ENCODE measurements at regions not wholly inside any gene's neighbourhood (a gene's known extent, or its start where the extent isn't known, plus 50 kb on each side); places are given as distances from the start of the nearest gene placed in this dataset.

- no peak for DNase-seq (ENCODE audit: low spot score)
Observed at GRCh38 chr9:90948156-90948555, 146.5 kb downstream of the SYK start.

GRCh38 chr9:90950600-90950999 lies 149.0 kb downstream of the SYK start:
- DNase-seq (ENCODE audit: low spot score), result no peak

- no peak for DNase-seq (ENCODE audit: low spot score)
Observed at GRCh38 chr9:90953200-90953599, 151.6 kb downstream of the SYK start.

- DNase-seq (ENCODE audit: low spot score), result no peak
Observed at GRCh38 chr9:90953805-90954204, 152.2 kb downstream of the SYK start.

GRCh38 chr9:90956026-90956810 lies 154.6 kb downstream of the SYK start:
- DNase-seq (ENCODE audit: low spot score), result no peak

GRCh38 chr9:90958328-90958727 lies 156.7 kb downstream of the SYK start:
- DNase-seq (ENCODE audit: low spot score), result no peak

- no peak for DNase-seq (ENCODE audit: low spot score)
Observed at GRCh38 chr9:90960941-90961340, 159.3 kb downstream of the SYK start.

GRCh38 chr9:90961375-90961774 lies 159.8 kb downstream of the SYK start:
- DNase-seq (ENCODE audit: low spot score), result no peak

GRCh38 chr9:90964101-90965020 lies 162.7 kb downstream of the SYK start:
- DNase-seq (ENCODE audit: low spot score), result no peak

GRCh38 chr9:90965226-90966030 lies 163.8 kb downstream of the SYK start:
- no peak for DNase-seq (ENCODE audit: low spot score)

GRCh38 chr9:90966031-90966290 lies 164.3 kb downstream of the SYK start:
- no peak for DNase-seq (ENCODE audit: low spot score)

- no peak for DNase-seq (ENCODE audit: low spot score)
Observed at GRCh38 chr9:90966480-90967144, 165.0 kb downstream of the SYK start.

- no peak for DNase-seq (ENCODE audit: low spot score)
Observed at GRCh38 chr9:90967145-90967538, 165.5 kb downstream of the SYK start.

GRCh38 chr9:90969021-90969675 lies 167.5 kb downstream of the SYK start:
- no peak for DNase-seq (ENCODE audit: low spot score)

GRCh38 chr9:90970608-90971007 lies 169.0 kb downstream of the SYK start:
- DNase-seq (ENCODE audit: low spot score), result no peak

- DNase-seq (ENCODE audit: low spot score), result no peak
Observed at GRCh38 chr9:90972057-90972456, 170.4 kb downstream of the SYK start.

- DNase-seq (ENCODE audit: low spot score), result no peak
Observed at GRCh38 chr9:90974016-90974415, 172.4 kb downstream of the SYK start.

GRCh38 chr9:90974643-90975245 lies 173.1 kb downstream of the SYK start:
- DNase-seq (ENCODE audit: low spot score), result no peak

GRCh38 chr9:90975781-90976538 lies 174.3 kb downstream of the SYK start:
- no peak for DNase-seq (ENCODE audit: low spot score)

GRCh38 chr9:90979138-90979551 lies 177.5 kb downstream of the SYK start:
- no peak for DNase-seq (ENCODE audit: low spot score)
